K562 (cell line): ENCODE measurements at regions not wholly inside any gene's neighbourhood (a gene's known extent, or its start where the extent isn't known, plus 50 kb on each side); places are given as distances from the start of the nearest gene placed in this dataset.

Experiments
- ATAC-seq: fragments of 200-7000 bp; cut with Tn5 transposase; 3 replicates; pipeline ENCODE4 v1.9.1; 2020; ENCODE audit warnings: moderate library complexity
- BruUV-seq: library from RNA; stranded (reverse); fragments of 400-500 nt; replicated peaks from 2 replicates; lab custom pipeline; 2021; lab: Mats Ljungman, UMichigan
- CTCF ChIA-PET: fragments of 300-600 bp; formaldehyde crosslinking; extraction: SDS; loops from one replicate; lab custom pipeline; 2021; ENCODE audit warnings: low intra/inter-chr PET ratio; lab: Yijun Ruan, JAX
- POLR2A ChIA-PET: fragments of 300-600, 350-650 bp; sonication (Branson Sonifier 250); formaldehyde crosslinking; extraction: SDS; loops from one replicate; lab custom pipeline; 2021; ENCODE audit warnings: antibody characterized with exemption, inconsistent platforms; lab: Yijun Ruan, JAX
- DNase-seq, 4 experiments: peaks; one replicate each; pipeline versions ENCODE4 v3.0.0 to v3.0.0-alpha.2; 2011 to 2018; ENCODE audit warnings: low spot score in 3 of 4, mixed read lengths in 3 of 4; ENCODE audit errors: extremely low read depth in 1 of 4
- FAIRE-seq: peaks from 2 replicates; lab custom pipeline; 2011; peaks lifted over from hg19 to GRCh38; lab: Jason Lieb, UNC
- H2AFZ ChIP-seq: 2 replicates; pipeline ENCODE4 v1.6.0; 2011; ENCODE audit warnings: low read depth, low read length, control low read depth, inconsistent platforms
- H3K27ac ChIP-seq: fragments of 200-600 bp; 3 replicates; pipeline ENCODE4 v1.8.0; 2011; ENCODE audit warnings: low read depth, mild to moderate bottlenecking, control low read depth, inconsistent platforms, low read length, moderate library complexity, mixed read lengths; ENCODE audit errors: extremely low read depth
- H3K27me3 ChIP-seq, 2 experiments: fragments of 300-600 bp in 1 of 2; 2 replicates in 1 of 2; 3 replicates in 1 of 2; pipeline versions ENCODE4 v1.6.0 to v1.8.0; 2011; ENCODE audit warnings: inconsistent platforms in 2 of 2, low read length in 2 of 2, mild to moderate bottlenecking in 1 of 2, mixed read lengths in 1 of 2, moderate library complexity in 1 of 2; ENCODE audit not compliant: control insufficient read depth in 2 of 2, insufficient read depth in 2 of 2
- H3K36me3 ChIP-seq: fragments of 300-600 bp; 3 replicates; pipeline ENCODE4 v1.8.0; 2011; ENCODE audit warnings: mild to moderate bottlenecking, low read length, inconsistent platforms; ENCODE audit not compliant: control insufficient read depth, insufficient read depth
- H3K4me1 ChIP-seq, 2 experiments: fragments of 200-600 bp in 1 of 2; replicated peaks in 1 of 2; 2 replicates in 1 of 2; 3 replicates in 1 of 2; pipeline versions ENCODE4 v1.5.1 to v1.8.0; 2011; ENCODE audit warnings: inconsistent platforms in 2 of 2, low read length in 2 of 2, mild to moderate bottlenecking in 1 of 2, mixed read lengths in 1 of 2, moderate library complexity in 1 of 2; ENCODE audit not compliant: control insufficient read depth in 2 of 2, insufficient read depth in 2 of 2
- H3K4me2 ChIP-seq: 2 replicates; pipeline ENCODE4 v1.6.1; 2011; ENCODE audit warnings: low read length, control low read depth, inconsistent platforms, mixed read lengths; ENCODE audit not compliant: insufficient read depth
- H3K4me3 ChIP-seq: fragments of 200-600 bp; sonication (generic), shearing (Covaris generic); 2 replicates; pipeline ENCODE4 v1.5.1; 2016; ENCODE audit warnings: control low read depth, inconsistent platforms
- H3K79me2 ChIP-seq: fragments of 200-600 bp; 3 replicates; pipeline ENCODE4 v1.8.0; 2011; ENCODE audit warnings: low read length, inconsistent platforms; ENCODE audit not compliant: control insufficient read depth, insufficient read depth
- H3K9ac ChIP-seq, 2 experiments: 2 replicates each; pipeline versions ENCODE4 v1.6.0 to v1.6.1; 2011; ENCODE audit warnings: low read depth in 2 of 2, low read length in 2 of 2, control low read depth in 1 of 2, inconsistent platforms in 1 of 2, mild to moderate bottlenecking in 1 of 2, mixed read lengths in 1 of 2; ENCODE audit not compliant: insufficient read depth in 1 of 2
- H3K9me1 ChIP-seq: one replicate; pipeline ENCODE4 v1.6.0; 2011; ENCODE audit warnings: inconsistent platforms, mild to moderate bottlenecking, low read length, moderate library complexity; ENCODE audit not compliant: control insufficient read depth, insufficient read depth
- H3K9me3 ChIP-seq: replicated peaks from 2 replicates; pipeline ENCODE4 v1.5.1; 2011; ENCODE audit warnings: low read depth, low read length, inconsistent platforms; ENCODE audit not compliant: control insufficient read depth, insufficient read depth
- H4K20me1 ChIP-seq: replicated peaks from 2 replicates; pipeline ENCODE4 v1.6.1; 2011; ENCODE audit warnings: low read length, inconsistent platforms, mixed read lengths; ENCODE audit not compliant: control insufficient read depth, insufficient read depth
- E2F3 ChIP-seq: fragments of 250-450 bp; sonication (Bioruptor Pico); IDR thresholded peaks from 2 replicates; pipeline ENCODE4 v1.4.0; 2020; ENCODE audit warnings: mild to moderate bottlenecking
- ERF ChIP-seq: fragments of 450-650 bp; formaldehyde crosslinking; IDR thresholded peaks from 2 replicates; pipeline ENCODE4 v1.4.0; 2020; ENCODE audit warnings: mild to moderate bottlenecking, mixed read lengths
- HMGN3 ChIP-seq: IDR thresholded peaks from 2 replicates; pipeline ENCODE4 v1.6.1; 2011; ENCODE audit warnings: borderline replicate concordance, low read depth, mild to moderate bottlenecking, mixed read lengths, low read length; ENCODE audit not compliant: insufficient read length; ENCODE audit errors: extremely low read depth
- RB1 ChIP-seq: fragments of 450-650 bp; IDR thresholded peaks from 2 replicates; pipeline ENCODE4 v1.6.1; 2017; ENCODE audit warnings: low read depth, mild to moderate bottlenecking
- RFX1 ChIP-seq: fragments of 450-650 bp; IDR thresholded peaks from 2 replicates; pipeline ENCODE4 v1.6.1; 2016; ENCODE audit warnings: mild to moderate bottlenecking, moderate library complexity
- ZNF518B ChIP-seq: fragments of 250-450 bp; sonication (Bioruptor Pico); IDR thresholded peaks from 2 replicates; pipeline ENCODE4 v1.5.0; 2021; ENCODE audit warnings: mild to moderate bottlenecking, moderate library complexity
- WGBS: fragments of 100-300 bp; shearing (Covaris generic); methylation state at CpG from one replicate; pipeline ENCODE4 v1.1.6; 2016; ENCODE audit warnings: low coverage, mixed read lengths; ENCODE audit not compliant: insufficient coverage; ENCODE audit errors: missing lambda C conversion rate; 5-methylcytosine and 5-hydroxymethylcytosine counted together
- in situ Hi-C: fragments of 300-500 bp; cut with MboI; formaldehyde crosslinking; loops from 4 replicates; pipeline ENCODE4 v1.15.0; 2018; ENCODE audit warnings: inconsistent platforms, mixed read lengths
- intact Hi-C: fragments of 100-400 bp; cut with micrococcal nuclease; formaldehyde crosslinking; loops from 2 replicates; pipeline ENCODE4 v1.14.2; 2022

GRCh38 chr4:176925962-176926361, 133.2 kb upstream of the VEGFC start:
- Histone ChIP-seq H3K79me2 (no peaks in the 10 kb centered on the region), H3K9me1 (no peaks in the 10 kb centered on the region), H2AFZ (no peak overlapping the region), H3K36me3 (no peaks in the 10 kb centered on the region), H4K20me1 (no peaks in the 10 kb centered on the region), H3K4me1 (no peaks in the 10 kb centered on the region), H3K27ac (no peak overlapping the region), H3K4me2 (no peak overlapping the region), H3K9me3 (no peaks in the 10 kb centered on the region), H3K27me3 (no peaks in the 10 kb centered on the region), H3K4me3 (no peak overlapping the region), H3K9ac (no peak overlapping the region)
- TF ChIP-seq ERF (CRISPR knock-in tag): no peak
- no peak for TF ChIP-seq ZNF518B (CRISPR knock-in tag)
- no peak for TF ChIP-seq RFX1
- TF ChIP-seq HMGN3: no peak
- no peak for TF ChIP-seq RB1
- no peak for TF ChIP-seq E2F3 (CRISPR knock-in tag)
- in situ Hi-C loops (no loop called here), intact Hi-C loops (no loop called here)
- BruUV-seq: no TSS peak
- 0% methylated on average over 2 of the region's 2 CpGs for WGBS
- FAIRE-seq (no peak), ATAC-seq (no peak), DNase-seq (no peak)
- ChIA-PET POLR2A (no interaction called here), CTCF (no interaction called here)
